GM21723 (cell line): ENCODE measurements at regions not wholly inside any gene's neighbourhood (a gene's known extent, or its start where the extent isn't known, plus 50 kb on each side); places are given as distances from the start of the nearest gene placed in this dataset.
"Not testable (repeated sequence)": the region's sequence is repeated elsewhere in the genome, so short reads cannot be mapped to it uniquely, and the experiment has no call there.

Source experiments
- ATAC-seq: cut with Tn5 transposase; IDR thresholded peaks from one replicate; pipeline ENCODE4 v1.9.1; 2021; ENCODE audit warnings: mild to moderate bottlenecking, moderate library complexity; ENCODE audit not compliant: unreplicated experiment

GRCh38 chrX:39764441-39764914 lies 333.3 kb downstream of the BCOR start:
- ATAC-seq, result no peak

GRCh38 chrX:39765327-39765726 lies 332.4 kb downstream of the BCOR start:
- no peak for ATAC-seq

- ATAC-seq, result no peak
Measured at GRCh38 chrX:39766085-39766726, 331.6 kb downstream of the BCOR start.

- ATAC-seq, result no peak
Measured at GRCh38 chrX:39766855-39767254, 330.9 kb downstream of the BCOR start.

- no peak for ATAC-seq
Measured at GRCh38 chrX:39767446-39767845, 330.3 kb downstream of the BCOR start.

- ATAC-seq, result no peak
Measured at GRCh38 chrX:39769748-39770147, 328.0 kb downstream of the BCOR start.

- ATAC-seq, result no peak
Measured at GRCh38 chrX:39771089-39771488, 326.7 kb downstream of the BCOR start.

- no peak for ATAC-seq
Measured at GRCh38 chrX:39772057-39772832, 325.5 kb downstream of the BCOR start.

GRCh38 chrX:39773150-39773549 lies 324.6 kb downstream of the BCOR start:
- no peak for ATAC-seq

- ATAC-seq, result no peak
Measured at GRCh38 chrX:39773923-39774773, 323.6 kb downstream of the BCOR start.

- no peak for ATAC-seq
Measured at GRCh38 chrX:39774774-39775328, 322.9 kb downstream of the BCOR start.

- ATAC-seq, result no peak
Measured at GRCh38 chrX:39777623-39778025, 320.1 kb downstream of the BCOR start.

- no peak for ATAC-seq
Measured at GRCh38 chrX:39779952-39780783, 317.6 kb downstream of the BCOR start.

GRCh38 chrX:39782276-39782675 lies 315.5 kb downstream of the BCOR start:
- no peak for ATAC-seq

GRCh38 chrX:39787999-39788398 lies 309.8 kb downstream of the BCOR start:
- ATAC-seq, result no peak

GRCh38 chrX:39788521-39788920 lies 309.2 kb downstream of the BCOR start:
- ATAC-seq, result no peak

GRCh38 chrX:39791691-39792090 lies 306.1 kb downstream of the BCOR start:
- no peak for ATAC-seq

- no peak for ATAC-seq
Measured at GRCh38 chrX:39795605-39796004, 302.2 kb downstream of the BCOR start.

- no peak for ATAC-seq
Measured at GRCh38 chrX:39796856-39797255, 300.9 kb downstream of the BCOR start.

GRCh38 chrX:39798488-39798887 lies 299.3 kb downstream of the BCOR start:
- ATAC-seq, result not testable (repeated sequence)
